NT2/D1 (cell line): ENCODE measurements at regions not wholly inside any gene's neighbourhood (a gene's known extent, or its start where the extent isn't known, plus 50 kb on each side); places are given as distances from the start of the nearest gene placed in this dataset.

Experiments used
- YY1 ChIP-seq: IDR thresholded peaks from 2 replicates; pipeline ENCODE4 v1.6.1; 2011; ENCODE audit not compliant: insufficient read length, insufficient read depth
- ZNF274 ChIP-seq: IDR thresholded peaks from 2 replicates; pipeline ENCODE4 v1.6.1; 2011; ENCODE audit warnings: mild to moderate bottlenecking, low read depth, low read length

DNA sequence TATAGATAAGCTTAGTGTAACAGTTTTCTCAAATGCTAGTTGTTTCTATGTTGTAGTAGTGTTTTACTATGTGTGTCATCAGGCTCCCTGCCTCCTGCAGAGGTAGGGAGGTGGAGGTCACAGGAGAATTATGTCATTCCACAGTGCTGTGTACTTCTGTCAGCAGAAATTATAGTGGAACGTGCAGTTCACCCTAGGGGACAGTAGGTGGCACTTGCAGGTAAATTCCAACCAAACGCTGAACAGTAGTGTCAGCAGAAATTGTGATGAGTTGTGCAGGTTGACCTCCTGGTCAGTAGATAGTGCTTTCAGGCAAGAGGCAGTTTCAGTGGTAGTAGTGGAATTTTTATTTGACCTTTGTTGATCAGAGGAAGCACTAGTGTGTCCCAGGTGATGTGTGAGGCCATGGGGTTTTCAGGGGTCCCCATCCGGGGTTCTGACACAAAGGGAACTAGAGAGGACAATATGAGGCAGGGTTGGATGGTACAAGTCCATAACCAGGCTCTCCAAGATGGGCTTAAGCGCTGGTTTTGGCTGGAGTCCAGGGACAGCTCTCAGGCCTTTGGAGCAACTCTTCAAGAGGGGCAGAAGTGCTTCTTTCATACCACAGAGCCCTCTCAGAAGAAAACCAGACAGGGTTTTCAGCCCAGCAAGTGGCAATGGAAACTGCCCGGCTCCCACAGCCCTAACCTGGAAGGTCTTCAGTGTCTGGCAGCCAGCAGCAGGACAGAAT, 402.9 kb downstream of the CYLC2 start:
- no peak for TF ChIP-seq ZNF274
- TF ChIP-seq YY1 = no peak
